Trophoblast cell (in vitro differentiated cells and primary cell): ENCODE measurements at regions not wholly inside any gene's neighbourhood (a gene's known extent, or its start where the extent isn't known, plus 50 kb on each side); places are given as distances from the start of the nearest gene placed in this dataset.
A peak's percentile ranks its signal among the peaks of the same experiment; 100 is the strongest.

Source experiments
- DNase-seq, 2 donors: peaks; one replicate each; pipeline ENCODE4 v3.0.0-alpha.2; 2016
- H2AFZ ChIP-seq: 2 replicates; pipeline ENCODE4 v1.6.1; 2013; ENCODE audit warnings: low read length, moderate library complexity, mild to moderate bottlenecking; ENCODE audit not compliant: insufficient read depth, poor library complexity
- H2AK5ac ChIP-seq: 2 replicates; pipeline ENCODE4 v1.6.1; 2013; ENCODE audit warnings: mild to moderate bottlenecking, low read length
- H2BK120ac ChIP-seq: 2 replicates; pipeline ENCODE4 v1.6.1; 2013; ENCODE audit warnings: low read length, mild to moderate bottlenecking, moderate library complexity; ENCODE audit not compliant: insufficient read depth, poor library complexity
- H2BK12ac ChIP-seq: 2 replicates; pipeline ENCODE4 v1.6.1; 2013; ENCODE audit warnings: mild to moderate bottlenecking, low read length, moderate library complexity
- H2BK5ac ChIP-seq: 2 replicates; pipeline ENCODE4 v1.6.1; 2013; ENCODE audit warnings: low read length, low read depth, moderate library complexity, mild to moderate bottlenecking; ENCODE audit not compliant: poor library complexity
- H3K14ac ChIP-seq: 2 replicates; pipeline ENCODE4 v1.6.1; 2013; ENCODE audit warnings: mild to moderate bottlenecking, low read length
- H3K18ac ChIP-seq: 2 replicates; pipeline ENCODE4 v1.6.1; 2013; ENCODE audit warnings: mild to moderate bottlenecking, low read length
- H3K23ac ChIP-seq: 2 replicates; pipeline ENCODE4 v1.6.1; 2013; ENCODE audit warnings: low read length
- H3K27ac ChIP-seq: 2 replicates; pipeline ENCODE4 v1.5.1; 2013; ENCODE audit warnings: low read depth, mild to moderate bottlenecking, inconsistent platforms, low read length, moderate library complexity
- H3K27me3 ChIP-seq: 2 replicates; pipeline ENCODE4 v1.6.1; 2013; ENCODE audit warnings: inconsistent platforms, mild to moderate bottlenecking, low read length, moderate library complexity; ENCODE audit not compliant: insufficient read depth
- H3K36me3 ChIP-seq, 2 experiments: 1 replicate in 1 of 2; 2 replicates in 1 of 2; pipeline ENCODE4 v1.6.1; 2013; ENCODE audit warnings: low read length in 2 of 2, mild to moderate bottlenecking in 2 of 2, moderate library complexity in 1 of 2; ENCODE audit not compliant: insufficient read depth in 2 of 2, control insufficient read depth in 1 of 2
- H3K4ac ChIP-seq: 2 replicates; pipeline ENCODE4 v1.6.1; 2013; ENCODE audit warnings: low read depth, mild to moderate bottlenecking, low read length, moderate library complexity
- H3K4me1 ChIP-seq, 2 experiments: 1 replicate in 1 of 2; 2 replicates in 1 of 2; pipeline ENCODE4 v1.6.1; 2013; ENCODE audit warnings: low read length in 2 of 2, mild to moderate bottlenecking in 2 of 2, moderate library complexity in 1 of 2; ENCODE audit not compliant: insufficient read depth in 2 of 2, control insufficient read depth in 1 of 2
- H3K4me2 ChIP-seq: 2 replicates; pipeline ENCODE4 v1.6.1; 2013; ENCODE audit warnings: inconsistent platforms, mild to moderate bottlenecking, low read length, moderate library complexity
- H3K4me3 ChIP-seq: 2 replicates; pipeline ENCODE4 v1.5.1; 2013; ENCODE audit warnings: mild to moderate bottlenecking, low read depth, low read length, inconsistent platforms
- H3K79me1 ChIP-seq: one replicate; pipeline ENCODE4 v1.6.1; 2013; ENCODE audit warnings: low read length
- H3K79me2 ChIP-seq: 2 replicates; pipeline ENCODE4 v1.6.1; 2013; ENCODE audit warnings: low read length, mild to moderate bottlenecking; ENCODE audit not compliant: control insufficient read depth, insufficient read depth, poor library complexity
- H3K9ac ChIP-seq: 2 replicates; pipeline ENCODE4 v1.6.1; 2013; ENCODE audit warnings: mild to moderate bottlenecking, low read length
- H3K9me3 ChIP-seq: 2 replicates; pipeline ENCODE4 v1.6.1; 2013; ENCODE audit warnings: low read depth, mild to moderate bottlenecking, control low read depth, inconsistent platforms, low read length; ENCODE audit not compliant: insufficient read depth
- H4K12ac ChIP-seq: 2 replicates; pipeline ENCODE4 v1.6.1; 2013; ENCODE audit warnings: low read depth, mild to moderate bottlenecking, low read length, moderate library complexity
- H4K8ac ChIP-seq: 2 replicates; pipeline ENCODE4 v1.6.1; 2013; ENCODE audit warnings: low read depth, mild to moderate bottlenecking, low read length, moderate library complexity
- H4K91ac ChIP-seq: one replicate; pipeline ENCODE4 v1.6.1; 2013; ENCODE audit warnings: low read depth, mild to moderate bottlenecking, low read length, moderate library complexity
- WGBS: extraction: QIAGEN DNeasy Blood & Tissue Kit; methylation state at CpG from one replicate; pipeline ENCODE4 v1.1.7; 2013; ENCODE audit warnings: missing lambda C conversion rate; ENCODE audit not compliant: insufficient read length, insufficient coverage; ENCODE audit errors: extremely low coverage; 5-methylcytosine and 5-hydroxymethylcytosine counted together

GRCh38 chr1:60213253-60213652, 139.7 kb upstream of the C1orf87 start:
- no peak overlapping the region for H3K4me2 ChIP-seq
- H2BK12ac ChIP-seq = no peak overlapping the region
- no peak overlapping the region for H3K27ac ChIP-seq
- H2AK5ac ChIP-seq = no peak overlapping the region
- H3K36me3 ChIP-seq = no peaks in the 10 kb centered on the region
- no peak overlapping the region for H3K14ac ChIP-seq
- no peak overlapping the region for H2BK120ac ChIP-seq
- no peaks in the 10 kb centered on the region for H3K4me1 ChIP-seq
- no peak overlapping the region for H2AFZ ChIP-seq
- H4K91ac ChIP-seq = no peak overlapping the region
- H4K8ac ChIP-seq = no peak overlapping the region
- no peaks in the 10 kb centered on the region for H3K79me2 ChIP-seq
- no peak overlapping the region for H3K4me3 ChIP-seq
- H3K23ac ChIP-seq = no peak overlapping the region
- no peak overlapping the region for H4K12ac ChIP-seq
- no peak overlapping the region for H3K18ac ChIP-seq
- H3K27me3 ChIP-seq = no peaks in the 10 kb centered on the region
- no peak overlapping the region for H2BK5ac ChIP-seq
- peak; percentile 95 to 99 for DNase-seq
- H3K9ac ChIP-seq = no peak overlapping the region
- H3K9me3 ChIP-seq = no peaks in the 10 kb centered on the region
- WGBS = no CpG with 5 or more reads among the region's 5 CpGs
- no peaks in the 10 kb centered on the region for H3K79me1 ChIP-seq
- no peak overlapping the region for H3K4ac ChIP-seq

DNA sequence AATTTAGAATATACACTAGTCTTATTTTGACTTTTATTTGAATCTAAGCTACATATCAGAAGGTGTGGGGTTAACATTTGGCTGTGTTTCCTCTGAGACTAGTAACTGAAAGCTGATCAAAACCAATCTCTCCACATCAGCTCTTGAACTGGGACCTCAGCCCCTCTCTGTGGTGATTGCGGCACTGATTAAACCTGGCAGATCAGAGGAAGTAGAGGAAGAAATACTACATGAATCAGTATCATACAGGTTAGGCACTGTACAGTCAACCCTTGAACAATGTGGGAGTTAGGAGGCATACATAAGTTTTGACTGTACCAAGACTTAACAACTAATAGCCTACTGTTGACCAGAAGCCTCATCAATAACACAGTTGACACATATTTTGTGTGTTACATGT, 122.5 kb upstream of the C1orf87 start:
- Histone ChIP-seq H3K27ac (no peak overlapping the region), H3K4me3 (no peak overlapping the region), H2BK120ac (no peak overlapping the region), H3K79me1 (no peaks in the 10 kb centered on the region), H3K9me3 (no peaks in the 10 kb centered on the region), H3K4ac (no peak overlapping the region), H3K36me3 (no peaks in the 10 kb centered on the region), H3K14ac (no peak overlapping the region), H3K18ac (no peak overlapping the region), H2BK5ac (no peak overlapping the region), H3K9ac (no peak overlapping the region), H2AFZ (no peak overlapping the region), H4K8ac (no peak overlapping the region), H2BK12ac (no peak overlapping the region), H3K79me2 (no peaks in the 10 kb centered on the region), H4K91ac (no peak overlapping the region), H3K4me1 (no peaks in the 10 kb centered on the region), H2AK5ac (no peak overlapping the region), H3K4me2 (no peak overlapping the region), H3K23ac (no peak overlapping the region), H4K12ac (no peak overlapping the region), H3K27me3 (no peaks in the 10 kb centered on the region)
- WGBS = no CpG with 5 or more reads among the region's 1 CpG
- DNase-seq = no peak

DNA sequence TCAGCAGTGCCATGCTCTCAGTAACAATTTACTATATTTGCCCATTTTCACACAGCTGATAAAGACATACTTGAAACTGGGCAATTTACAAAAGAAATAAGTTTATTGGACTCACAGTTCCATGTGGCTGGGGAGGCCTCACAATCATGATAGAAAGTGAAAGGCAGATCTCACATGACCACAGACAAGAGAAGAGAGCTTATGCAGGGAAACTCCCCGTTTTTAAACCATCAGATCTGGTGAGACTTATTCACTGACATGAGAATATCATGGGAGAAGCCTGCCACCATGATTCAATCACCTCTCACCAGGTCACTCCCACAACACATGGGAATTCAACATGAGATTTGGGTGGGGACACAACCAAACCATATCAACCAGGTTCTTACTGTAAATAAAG, 112.1 kb upstream of the C1orf87 start:
- no peak overlapping the region for H2AK5ac ChIP-seq
- H2BK12ac ChIP-seq = no peak overlapping the region
- H4K8ac ChIP-seq = no peak overlapping the region
- H3K4ac ChIP-seq = no peak overlapping the region
- no peak overlapping the region for H2BK5ac ChIP-seq
- H2BK120ac ChIP-seq = no peak overlapping the region
- H3K4me3 ChIP-seq = no peak overlapping the region
- H3K27ac ChIP-seq = no peak overlapping the region
- no peaks in the 10 kb centered on the region for H3K79me1 ChIP-seq
- no peak overlapping the region for H3K4me2 ChIP-seq
- no peaks in the 10 kb centered on the region for H3K79me2 ChIP-seq
- H4K91ac ChIP-seq = no peak overlapping the region
- no peak overlapping the region for H3K23ac ChIP-seq
- no peaks in the 10 kb centered on the region for H3K4me1 ChIP-seq
- no peak for DNase-seq
- H3K9me3 ChIP-seq = peaks cover 6% of the 10 kb centered on the region
- no peaks in the 10 kb centered on the region for H3K27me3 ChIP-seq
- H3K14ac ChIP-seq = no peak overlapping the region
- H3K9ac ChIP-seq = no peak overlapping the region
- WGBS = no CpG with 5 or more reads among the region's 1 CpG
- H3K36me3 ChIP-seq = no peaks in the 10 kb centered on the region
- H4K12ac ChIP-seq = no peak overlapping the region
- H2AFZ ChIP-seq = no peak overlapping the region
- H3K18ac ChIP-seq = no peak overlapping the region

DNA sequence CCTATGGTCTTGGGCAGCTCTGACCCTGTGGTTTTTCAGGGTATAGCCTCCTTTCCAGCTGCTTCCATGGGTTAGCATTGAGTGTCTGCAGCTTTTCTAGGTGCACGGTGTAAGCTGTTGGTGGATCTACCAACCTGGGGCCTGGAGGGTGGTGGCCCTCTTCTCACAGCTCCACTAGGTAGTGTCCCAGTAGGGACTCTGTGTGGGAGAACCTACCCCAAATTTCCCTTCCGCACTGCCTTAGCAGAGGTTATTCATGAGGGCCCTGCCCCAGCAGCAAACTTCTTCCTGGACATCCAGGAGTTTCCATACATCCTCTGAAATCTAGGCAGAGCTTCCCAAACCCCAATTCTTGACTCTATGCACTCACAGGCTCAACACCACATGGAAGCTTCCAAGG, 111.0 kb upstream of the C1orf87 start:
- Histone ChIP-seq H3K23ac (no peak overlapping the region), H3K4me3 (no peak overlapping the region), H3K27ac (no peak overlapping the region), H2BK5ac (no peak overlapping the region), H2AK5ac (no peak overlapping the region), H3K4ac (no peak overlapping the region), H3K4me1 (no peaks in the 10 kb centered on the region), H3K27me3 (no peaks in the 10 kb centered on the region), H3K4me2 (no peak overlapping the region), H3K36me3 (no peaks in the 10 kb centered on the region), H4K91ac (no peak overlapping the region), H3K9ac (no peak overlapping the region), H4K8ac (no peak overlapping the region), H2AFZ (no peak overlapping the region), H2BK12ac (no peak overlapping the region), H4K12ac (no peak overlapping the region), H3K18ac (no peak overlapping the region), H3K79me2 (no peaks in the 10 kb centered on the region), H3K14ac (no peak overlapping the region), H3K79me1 (no peaks in the 10 kb centered on the region), H2BK120ac (no peak overlapping the region), H3K9me3 (peaks cover 6% of the 10 kb centered on the region)
- WGBS = no CpG with 5 or more reads among the region's 2 CpGs
- no peak for DNase-seq
